ENCODE measurements at regions not wholly inside any gene's neighbourhood (a gene's known extent, or its start where the extent isn't known, plus 50 kb on each side); places are given as distances from the start of the nearest gene placed in this dataset.

GRCh38 chr11:80948781-80949180 lies 1508.0 kb upstream of the TENM4 start:
- in situ Hi-C loops (cut with HindIII; ENCODE audit: low sequenced_read_pairs): no loop called here
- no peak overlapping the region for H3K4me3 ChIP-seq (ENCODE audit: low read depth, low read length)
- no peak for DNase-seq (ENCODE audit: low read depth, low spot score)
- TF ChIP-seq CTCF (IDR thresholded peaks at IDR 0.05; ENCODE audit: low read depth, low read length): no peak

GRCh38 chr11:80944758-80945157 lies 1503.9 kb upstream of the TENM4 start:
- in situ Hi-C loops (cut with HindIII; ENCODE audit: low sequenced_read_pairs): no loop called here
- no peak for DNase-seq (ENCODE audit: low read depth, low spot score)
- TF ChIP-seq CTCF (IDR thresholded peaks at IDR 0.05; ENCODE audit: low read depth, low read length): no peak
- H3K4me3 ChIP-seq (ENCODE audit: low read depth, low read length): no peak overlapping the region

- in situ Hi-C loops (cut with HindIII; ENCODE audit: low sequenced_read_pairs): no loop called here
- no peak for TF ChIP-seq CTCF (IDR thresholded peaks at IDR 0.05; ENCODE audit: low read depth, low read length)
- no peak for DNase-seq (ENCODE audit: low read depth, low spot score)
- H3K4me3 ChIP-seq (ENCODE audit: low read depth, low read length): no peak overlapping the region
Measured at GRCh38 chr11:80943226-80943625, 1502.4 kb upstream of the TENM4 start.

GRCh38 chr11:80937842-80938241 lies 1497.0 kb upstream of the TENM4 start:
- H3K4me3 ChIP-seq (ENCODE audit: low read depth, low read length): no peak overlapping the region
- in situ Hi-C loops (cut with HindIII; ENCODE audit: low sequenced_read_pairs): no loop called here
- DNase-seq (ENCODE audit: low read depth, low spot score): peak; percentile 27
- TF ChIP-seq CTCF (IDR thresholded peaks at IDR 0.05; ENCODE audit: low read depth, low read length): no peak

GRCh38 chr11:80930038-80930437 lies 1489.2 kb upstream of the TENM4 start:
- in situ Hi-C loops (cut with HindIII; ENCODE audit: low sequenced_read_pairs): no loop called here
- TF ChIP-seq CTCF (IDR thresholded peaks at IDR 0.05; ENCODE audit: low read depth, low read length): no peak
- H3K4me3 ChIP-seq (ENCODE audit: low read depth, low read length): no peak overlapping the region
- no peak for DNase-seq (ENCODE audit: low read depth, low spot score)

GRCh38 chr11:80929031-80929805 lies 1488.4 kb upstream of the TENM4 start:
- no peak for TF ChIP-seq CTCF (IDR thresholded peaks at IDR 0.05; ENCODE audit: low read depth, low read length)
- no peak for DNase-seq (ENCODE audit: low read depth, low spot score)
- no peak overlapping the region for H3K4me3 ChIP-seq (ENCODE audit: low read depth, low read length)
- in situ Hi-C loops (cut with HindIII; ENCODE audit: low sequenced_read_pairs): no loop called here
